ENCODE measurements at regions not wholly inside any gene's neighbourhood (a gene's known extent, or its start where the extent isn't known, plus 50 kb on each side); places are given as distances from the start of the nearest gene placed in this dataset.

GRCh38 chrX:10288373-10288975 lies 131.7 kb downstream of the CLCN4 start:
- intact Hi-C loops (cut with DNase I) = no loop called here
- Histone ChIP-seq H3K9me3 (ENCODE audit: control insufficient read depth, low read length) (no peaks in the 10 kb centered on the region), H3K4me1 (ENCODE audit: control insufficient read depth, insufficient read depth, low read length) (no peaks in the 10 kb centered on the region), H3K27ac (ENCODE audit: low read length) (no peak overlapping the region), H3K27me3 (ENCODE audit: control insufficient read depth, insufficient read depth) (no peaks in the 10 kb centered on the region), H3K4me3 (ENCODE audit: low read length) (no peak overlapping the region)
- DNase-seq (no peak), ATAC-seq (no peak)
- WGBS = 60% methylated on average over 7 of the region's 7 CpGs

DNA sequence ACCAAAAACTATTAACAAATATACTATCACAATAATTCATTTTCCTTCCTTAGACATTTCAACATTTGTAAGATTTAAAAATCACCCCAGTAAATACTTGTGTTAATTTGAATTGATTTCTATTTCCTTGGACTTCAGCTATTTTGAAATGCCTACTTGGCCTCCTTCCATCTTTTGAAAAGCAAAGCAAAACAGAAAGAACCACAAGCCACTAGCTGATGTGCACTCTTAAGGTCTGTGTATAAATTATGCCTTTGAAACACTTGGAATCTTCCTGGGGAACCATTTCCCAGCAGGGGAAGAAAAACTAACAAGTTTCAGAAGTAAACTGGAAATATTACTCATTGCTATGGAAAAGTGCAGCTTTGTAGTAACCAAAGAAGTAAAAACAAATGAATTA lies 139.8 kb downstream of the CLCN4 start:
- no peaks in the 10 kb centered on the region for H3K27me3 ChIP-seq (ENCODE audit: control insufficient read depth, insufficient read depth)
- H3K4me1 ChIP-seq (ENCODE audit: control insufficient read depth, insufficient read depth, low read length) = no peaks in the 10 kb centered on the region
- no peaks in the 10 kb centered on the region for H3K9me3 ChIP-seq (ENCODE audit: control insufficient read depth, low read length)
- intact Hi-C loops (cut with DNase I) = no loop called here
- ATAC-seq (no peak), DNase-seq (no peak)
- H3K27ac ChIP-seq (ENCODE audit: low read length) = no peak overlapping the region
- no peak overlapping the region for H3K4me3 ChIP-seq (ENCODE audit: low read length)

GRCh38 chrX:10310511-10310910 lies 153.7 kb downstream of the CLCN4 start:
- no peak for DNase-seq
- intact Hi-C loops (cut with DNase I) = no loop called here
- H3K4me1 ChIP-seq (ENCODE audit: control insufficient read depth, insufficient read depth, low read length) = no peaks in the 10 kb centered on the region
- H3K27ac ChIP-seq (ENCODE audit: low read length) = no peak overlapping the region
- 95% methylated on average over 1 of the region's 1 CpG for WGBS
- no peaks in the 10 kb centered on the region for H3K9me3 ChIP-seq (ENCODE audit: control insufficient read depth, low read length)
- ATAC-seq = no peak
- no peaks in the 10 kb centered on the region for H3K27me3 ChIP-seq (ENCODE audit: control insufficient read depth, insufficient read depth)
- H3K4me3 ChIP-seq (ENCODE audit: low read length) = no peak overlapping the region

- DNase-seq (no peak), ATAC-seq (no peak)
- intact Hi-C loops (cut with DNase I) = no loop called here
- WGBS = 86% methylated on average over 3 of the region's 3 CpGs
- no peak overlapping the region for H3K27ac ChIP-seq (ENCODE audit: low read length)
- H3K27me3 ChIP-seq (ENCODE audit: control insufficient read depth, insufficient read depth) = no peaks in the 10 kb centered on the region
- no peaks in the 10 kb centered on the region for H3K4me1 ChIP-seq (ENCODE audit: control insufficient read depth, insufficient read depth, low read length)
- H3K4me3 ChIP-seq (ENCODE audit: low read length) = no peak overlapping the region
- no peaks in the 10 kb centered on the region for H3K9me3 ChIP-seq (ENCODE audit: control insufficient read depth, low read length)
Measured at GRCh38 chrX:10314530-10315104, 157.8 kb downstream of the CLCN4 start.

DNA sequence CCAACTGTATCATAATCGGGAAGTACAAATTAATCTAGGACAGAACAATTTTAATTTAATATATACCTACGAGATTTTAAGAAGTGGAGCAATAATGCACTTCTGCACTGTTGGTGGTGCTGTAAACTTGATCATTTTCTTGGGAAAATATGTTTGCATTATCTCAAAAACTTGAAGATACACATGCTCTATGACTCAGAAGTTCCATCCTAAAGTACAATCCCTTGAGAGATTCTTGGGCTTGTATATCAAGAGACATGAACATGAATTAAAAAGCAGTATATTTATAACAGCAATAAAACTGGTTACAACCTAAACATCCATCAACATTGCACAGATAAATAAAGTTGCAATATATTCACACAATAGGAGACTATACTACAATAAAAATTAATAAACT lies 168.8 kb downstream of the CLCN4 start:
- Histone ChIP-seq H3K27ac (ENCODE audit: low read length) (no peak overlapping the region), H3K4me1 (ENCODE audit: control insufficient read depth, insufficient read depth, low read length) (no peaks in the 10 kb centered on the region), H3K9me3 (ENCODE audit: control insufficient read depth, low read length) (no peaks in the 10 kb centered on the region), H3K4me3 (ENCODE audit: low read length) (no peak overlapping the region), H3K27me3 (ENCODE audit: control insufficient read depth, insufficient read depth) (no peaks in the 10 kb centered on the region)
- WGBS = 64% methylated on average over 2 of the region's 2 CpGs
- ATAC-seq (no peak), DNase-seq (no peak)
- intact Hi-C loops (cut with DNase I) = loop anchor here in 1 of 4 donors (5.0 kb wide), 1 partner anchor 133 kb away; no protein-coding TSS in a partner anchor

- ATAC-seq = peak; percentile 48 to 52
- 31% methylated on average over 2 of the region's 2 CpGs for WGBS
Measured at GRCh38 chrX:10326578-10326977, 169.8 kb downstream of the CLCN4 start.

DNA sequence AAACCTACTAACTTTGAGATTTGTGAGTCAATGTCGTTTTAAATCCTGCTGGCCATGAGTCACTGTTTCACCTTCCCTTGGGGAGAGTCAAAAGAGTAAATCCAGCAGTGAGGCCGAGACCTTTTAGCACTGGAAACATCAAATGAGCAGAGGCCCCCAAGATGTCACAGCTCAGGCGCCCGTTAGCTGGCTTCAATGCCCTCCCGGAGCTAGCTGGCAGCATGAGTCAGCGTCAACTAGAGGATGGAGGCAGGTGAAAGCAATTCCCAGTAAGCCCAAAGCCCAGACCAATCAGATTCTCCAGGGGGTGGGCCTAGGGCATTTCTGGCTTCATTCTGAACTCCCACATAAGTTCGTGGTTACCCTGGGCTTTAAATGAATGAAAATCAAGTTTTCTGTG lies 170.9 kb downstream of the CLCN4 start:
- WGBS = 77% methylated on average over 7 of the region's 7 CpGs
- intact Hi-C loops (cut with DNase I) = loop anchor here in 1 of 4 donors (5.0 kb wide), 1 partner anchor 135 kb away; no protein-coding TSS in a partner anchor
- ATAC-seq = no peak
- Histone ChIP-seq H3K4me1 (ENCODE audit: control insufficient read depth, insufficient read depth, low read length) (no peaks in the 10 kb centered on the region), H3K27ac (ENCODE audit: low read length) (no peak overlapping the region), H3K4me3 (ENCODE audit: low read length) (no peak overlapping the region), H3K27me3 (ENCODE audit: control insufficient read depth, insufficient read depth) (no peaks in the 10 kb centered on the region), H3K9me3 (ENCODE audit: control insufficient read depth, low read length) (no peaks in the 10 kb centered on the region)
- DNase-seq = no peak

More at GRCh38 chrX:10326578-10326977, 169.8 kb downstream of the CLCN4 start:
- no peaks in the 10 kb centered on the region for H3K4me1 ChIP-seq (ENCODE audit: control insufficient read depth, insufficient read depth, low read length)
- no peak overlapping the region for H3K27ac ChIP-seq (ENCODE audit: low read length)
- peak in 2 of 3 donors; percentile 24 to 37 for DNase-seq
- H3K4me3 ChIP-seq (ENCODE audit: low read length) = no peak overlapping the region
- H3K9me3 ChIP-seq (ENCODE audit: control insufficient read depth, low read length) = no peaks in the 10 kb centered on the region
- intact Hi-C loops (cut with DNase I) = loop anchor here in 1 of 4 donors (5.0 kb wide), 1 partner anchor 134 kb away; no protein-coding TSS in a partner anchor
- no peaks in the 10 kb centered on the region for H3K27me3 ChIP-seq (ENCODE audit: control insufficient read depth, insufficient read depth)

- H3K4me3 ChIP-seq (ENCODE audit: low read length) = no peak overlapping the region
- no peaks in the 10 kb centered on the region for H3K9me3 ChIP-seq (ENCODE audit: control insufficient read depth, low read length)
- intact Hi-C loops (cut with DNase I) = loop anchor here in 1 of 4 donors (5.0 kb wide), 1 partner anchor 138 kb away; no protein-coding TSS in a partner anchor
- ATAC-seq (no peak), DNase-seq (peak in 1 of 3 donors; percentile 22)
- no peak overlapping the region for H3K27ac ChIP-seq (ENCODE audit: low read length)
- whole genome bisulfite sequencing = 88% methylated on average over 7 of the region's 7 CpGs
- no peaks in the 10 kb centered on the region for H3K4me1 ChIP-seq (ENCODE audit: control insufficient read depth, insufficient read depth, low read length)
- no peaks in the 10 kb centered on the region for H3K27me3 ChIP-seq (ENCODE audit: control insufficient read depth, insufficient read depth)
Measured at GRCh38 chrX:10329984-10330383, 173.2 kb downstream of the CLCN4 start.

GRCh38 chrX:10341309-10341708 lies 184.5 kb downstream of the CLCN4 start:
- intact Hi-C loops (cut with DNase I) = no loop called here
- Histone ChIP-seq H3K4me1 (ENCODE audit: control insufficient read depth, insufficient read depth, low read length) (no peaks in the 10 kb centered on the region), H3K9me3 (ENCODE audit: control insufficient read depth, low read length) (no peaks in the 10 kb centered on the region), H3K4me3 (ENCODE audit: low read length) (no peak overlapping the region), H3K27ac (ENCODE audit: low read length) (no peak overlapping the region), H3K27me3 (ENCODE audit: control insufficient read depth, insufficient read depth) (no peaks in the 10 kb centered on the region)
- DNase-seq (no peak), ATAC-seq (no peak)
- WGBS = 82% methylated on average over 5 of the region's 5 CpGs

DNA sequence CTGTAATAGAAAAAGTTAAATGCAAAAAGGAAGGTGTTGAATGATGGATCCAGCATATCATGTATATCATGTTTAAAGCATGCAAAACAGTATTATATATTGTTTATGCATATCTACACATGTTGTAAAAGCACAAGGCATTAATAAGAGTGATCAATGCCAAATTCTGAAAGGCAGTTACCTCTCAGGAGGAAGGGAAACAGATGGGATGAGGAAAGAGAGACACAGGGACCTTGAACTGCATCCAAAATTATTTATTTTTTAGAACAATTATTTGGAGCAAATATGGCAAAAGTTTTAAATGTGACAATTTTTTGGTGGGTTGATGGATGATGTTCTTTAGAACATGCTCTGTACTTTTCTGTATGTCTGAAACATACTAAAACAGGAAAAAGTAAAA lies 193.4 kb downstream of the CLCN4 start:
- no peak overlapping the region for H3K27ac ChIP-seq (ENCODE audit: low read length)
- DNase-seq (no peak), ATAC-seq (no peak)
- H3K27me3 ChIP-seq (ENCODE audit: control insufficient read depth, insufficient read depth) = no peaks in the 10 kb centered on the region
- no peaks in the 10 kb centered on the region for H3K9me3 ChIP-seq (ENCODE audit: control insufficient read depth, low read length)
- intact Hi-C loops (cut with DNase I) = no loop called here
- no peak overlapping the region for H3K4me3 ChIP-seq (ENCODE audit: low read length)
- no peaks in the 10 kb centered on the region for H3K4me1 ChIP-seq (ENCODE audit: control insufficient read depth, insufficient read depth, low read length)

- 69% methylated on average over 3 of the region's 3 CpGs for WGBS
- no peak overlapping the region for H3K4me3 ChIP-seq (ENCODE audit: low read length)
- intact Hi-C loops (cut with DNase I) = no loop called here
- no peaks in the 10 kb centered on the region for H3K27me3 ChIP-seq (ENCODE audit: control insufficient read depth, insufficient read depth)
- no peak overlapping the region for H3K27ac ChIP-seq (ENCODE audit: low read length)
- no peaks in the 10 kb centered on the region for H3K4me1 ChIP-seq (ENCODE audit: control insufficient read depth, insufficient read depth, low read length)
- H3K9me3 ChIP-seq (ENCODE audit: control insufficient read depth, low read length) = no peaks in the 10 kb centered on the region
- DNase-seq (no peak), ATAC-seq (no peak)
Measured at GRCh38 chrX:10350981-10351380, 194.2 kb downstream of the CLCN4 start.

Data from right cardiac atrium (tissue), 5 donors.